OCI-M1 (cell line): ENCODE measurements at regions not wholly inside any gene's neighbourhood (a gene's known extent, or its start where the extent isn't known, plus 50 kb on each side); places are given as distances from the start of the nearest gene placed in this dataset.

Experiments used
- DNase-seq: peaks from one replicate; lab custom pipeline; 2025; lab: John Stamatoyannopoulos, UW

DNA sequence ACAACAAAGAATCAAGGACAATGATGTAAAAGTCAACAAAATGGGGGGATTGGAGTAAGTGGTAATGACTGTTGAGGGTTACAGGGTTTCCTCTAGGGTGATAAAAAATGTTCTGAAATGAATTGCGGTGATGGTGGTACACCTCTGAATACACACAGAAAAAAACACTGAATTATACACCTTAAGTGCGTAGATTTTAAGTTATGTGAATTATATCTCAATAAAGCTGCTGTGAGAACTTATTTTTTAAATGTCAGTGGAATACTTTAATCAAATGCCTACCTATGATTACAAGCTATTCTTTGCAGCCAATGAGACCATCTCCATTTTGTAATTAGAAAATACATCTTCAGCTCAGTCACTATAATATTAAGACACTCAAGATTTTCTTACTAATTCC lies 53.5 kb downstream of the ZNF608 start:
- no peak for DNase-seq

GRCh38 chr5:124692324-124692723 lies 54.1 kb downstream of the ZNF608 start:
- DNase-seq: no peak

DNA sequence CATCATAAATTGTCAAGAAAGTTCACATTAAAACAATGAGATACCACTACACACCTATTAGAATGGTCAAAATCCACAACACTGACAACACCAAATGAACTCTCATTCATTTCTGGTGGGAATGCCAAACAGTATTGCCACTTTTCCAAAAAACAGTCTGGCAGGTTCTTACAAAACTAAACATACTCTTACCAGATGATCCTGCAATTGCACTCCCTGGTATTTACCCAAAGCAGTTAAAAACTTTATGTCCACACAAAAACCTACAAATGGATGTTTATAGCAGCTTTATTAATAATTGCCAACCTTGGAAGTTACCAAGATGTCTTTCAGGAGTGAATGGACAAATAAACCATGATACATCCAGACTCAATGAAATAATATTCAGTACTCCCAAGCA lies 56.8 kb downstream of the ZNF608 start:
- no peak for DNase-seq

DNA sequence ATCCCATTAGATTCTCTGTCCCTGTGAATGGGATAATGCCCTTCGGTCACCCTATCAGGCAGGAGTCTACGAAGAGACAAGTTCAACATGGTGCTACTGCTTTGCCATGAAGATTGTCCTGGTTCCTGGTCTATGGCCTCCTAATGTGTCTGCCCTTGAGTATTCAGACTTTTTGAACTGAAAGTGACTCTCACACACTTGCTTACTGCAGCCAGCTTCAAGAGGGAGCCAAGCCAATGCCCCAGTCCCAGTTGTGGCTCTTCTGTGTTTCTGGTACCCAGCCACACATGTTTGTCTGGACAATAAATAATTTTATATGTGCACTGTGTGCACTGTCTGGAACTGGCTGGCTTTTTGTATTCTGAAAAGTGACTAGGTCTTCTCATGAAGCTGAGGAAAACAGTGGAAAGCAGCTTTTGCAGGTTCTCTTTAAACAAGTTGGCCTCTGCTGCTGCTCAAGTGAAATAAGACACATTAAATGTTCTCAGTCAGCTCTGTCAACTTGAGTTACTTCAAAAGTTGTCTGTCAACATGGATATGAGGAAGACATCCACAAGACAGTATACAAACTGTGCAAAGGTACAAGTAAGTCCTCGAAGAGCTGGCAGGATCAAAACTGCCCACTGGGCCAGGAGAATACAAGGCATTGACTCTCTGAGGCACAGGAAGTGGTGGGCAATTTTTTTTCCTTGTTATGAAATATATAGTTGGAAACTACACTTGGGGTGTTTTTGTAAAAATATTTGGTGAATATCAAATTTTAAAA lies 60.0 kb downstream of the ZNF608 start:
- DNase-seq: no peak

DNA sequence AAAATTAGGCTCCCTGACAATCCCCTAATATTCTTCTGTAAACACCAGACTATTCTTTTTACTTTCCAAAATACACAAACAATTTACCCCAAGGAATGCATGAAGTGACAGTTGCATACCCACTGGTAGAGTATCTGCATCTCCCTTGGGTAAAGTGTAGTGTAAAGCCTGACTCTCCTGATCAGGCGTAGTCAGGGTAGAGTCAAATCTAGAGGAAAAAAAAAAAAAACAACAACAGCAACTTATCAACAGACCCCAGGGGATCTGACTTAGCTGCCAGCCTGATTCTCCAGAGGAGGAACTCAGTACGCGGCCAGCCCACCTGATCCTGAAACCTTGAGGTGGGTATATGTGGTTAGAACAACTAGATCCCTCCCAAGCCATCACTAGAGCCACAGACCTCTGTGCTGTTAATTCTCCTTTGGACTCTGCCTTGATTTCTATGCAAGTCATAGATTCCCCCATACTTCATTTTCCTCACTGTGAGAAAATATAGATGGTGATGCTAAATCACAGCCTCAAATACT lies 61.0 kb downstream of the ZNF608 start:
- DNase-seq: no peak

- DNase-seq: no peak
Observed at GRCh38 chr5:124683917-124684555, 62.4 kb downstream of the ZNF608 start.

DNA sequence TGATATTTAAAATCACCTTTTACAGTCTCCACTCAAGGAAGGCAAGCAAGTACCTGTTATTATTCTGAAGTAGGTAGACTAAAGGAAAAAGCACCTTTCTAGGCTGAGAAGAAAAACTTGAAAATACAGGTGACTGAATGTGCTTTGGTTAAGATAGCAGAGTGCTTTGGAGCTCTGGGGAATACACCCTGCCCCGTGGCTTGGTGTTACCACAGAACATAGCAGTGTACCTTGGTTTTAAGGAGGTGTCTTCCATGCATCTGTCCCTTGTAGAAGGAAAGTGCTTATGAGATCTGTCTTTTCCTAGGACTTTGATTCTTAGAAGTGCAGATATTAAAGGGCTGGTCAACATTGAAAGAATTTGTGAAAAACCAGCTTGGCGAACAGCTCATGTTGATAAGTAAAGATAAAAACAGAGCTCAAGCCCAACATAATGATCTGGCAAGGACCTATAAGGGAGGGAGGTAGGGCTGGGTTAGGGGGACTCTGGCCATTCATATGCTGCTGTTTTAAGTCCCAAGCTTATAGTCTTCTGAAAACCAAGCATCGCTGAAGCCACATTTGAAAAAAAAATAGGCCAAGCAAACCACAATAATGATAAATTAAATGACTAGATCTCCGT lies 66.8 kb downstream of the ZNF608 start:
- DNase-seq: no peak

DNA sequence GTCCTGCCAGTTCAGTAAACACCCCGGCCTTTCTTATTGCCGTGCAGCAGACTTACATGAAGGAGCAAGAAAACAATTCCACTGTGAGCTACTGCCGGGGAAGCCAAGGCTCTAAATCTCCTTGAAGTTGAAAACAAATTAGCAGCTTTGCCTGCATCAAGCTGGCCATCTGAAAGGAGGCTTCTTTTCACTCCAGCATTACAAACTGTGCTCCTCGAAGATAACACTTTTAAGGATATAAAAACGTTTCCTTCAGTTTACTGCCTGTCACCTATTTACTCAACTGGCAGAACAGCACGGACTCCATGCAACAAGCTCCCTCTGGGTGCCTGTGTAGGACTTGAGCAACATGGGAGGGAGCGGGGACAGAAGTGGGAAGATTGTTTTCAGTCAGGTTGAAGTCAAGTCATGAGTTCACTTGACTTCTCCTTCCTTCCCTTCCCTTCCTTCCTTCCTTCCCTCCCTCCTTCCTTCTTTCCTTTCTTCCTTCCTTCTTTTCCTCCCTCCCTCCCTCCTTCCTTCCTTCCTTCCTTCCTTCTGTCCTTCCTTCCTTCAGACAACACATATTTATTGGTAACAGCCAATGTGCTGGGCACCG lies 67.4 kb downstream of the ZNF608 start:
- no peak for DNase-seq

GRCh38 chr5:124678468-124678867 lies 68.0 kb downstream of the ZNF608 start:
- no peak for DNase-seq

DNA sequence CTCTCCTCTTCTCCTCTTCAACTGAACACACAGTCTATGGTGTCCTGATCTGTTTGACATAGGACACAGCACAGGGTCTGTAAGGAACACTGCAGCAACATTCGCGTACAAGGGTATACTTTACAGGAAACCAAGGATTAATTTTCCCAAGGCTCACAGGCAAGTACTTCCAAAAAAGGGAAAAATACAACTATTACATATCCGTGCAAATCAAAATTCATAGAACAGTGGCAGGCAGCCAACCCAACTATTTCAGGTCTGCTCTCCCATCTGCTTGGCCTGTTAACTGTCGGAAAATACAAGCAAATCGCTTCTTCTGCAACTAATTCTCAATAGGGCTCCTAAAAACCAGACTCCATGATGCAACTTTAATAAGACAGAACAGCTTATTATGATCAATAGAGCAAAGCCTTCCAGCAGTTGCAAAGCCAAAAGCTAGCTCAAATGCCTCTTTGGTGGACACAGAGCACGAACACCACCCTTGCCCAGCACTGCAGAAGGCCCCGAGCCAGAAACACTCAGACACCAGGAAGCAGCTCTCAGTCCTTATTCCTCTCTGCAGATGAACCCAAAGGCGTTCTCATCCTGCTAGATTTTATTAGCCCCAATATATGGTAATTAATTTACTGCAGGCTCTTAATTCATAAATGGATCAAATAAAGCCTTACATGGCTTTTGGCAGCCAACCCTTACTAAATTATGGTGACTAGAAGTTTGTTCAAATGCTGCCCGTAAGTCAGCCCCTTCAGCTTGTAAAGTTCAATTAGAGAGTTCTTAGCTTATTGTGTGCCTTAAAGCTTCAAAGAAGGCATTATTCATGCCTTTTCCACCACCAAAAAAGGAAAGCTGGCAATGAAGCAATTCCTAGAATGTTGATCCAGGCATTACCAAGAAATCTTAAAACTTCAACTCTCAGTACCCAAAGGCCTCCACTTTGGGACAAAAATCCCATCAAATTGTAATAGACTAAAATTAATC lies 68.8 kb downstream of the ZNF608 start:
- DNase-seq: no peak

GRCh38 chr5:124675931-124676846 lies 70.2 kb downstream of the ZNF608 start:
- no peak for DNase-seq

DNA sequence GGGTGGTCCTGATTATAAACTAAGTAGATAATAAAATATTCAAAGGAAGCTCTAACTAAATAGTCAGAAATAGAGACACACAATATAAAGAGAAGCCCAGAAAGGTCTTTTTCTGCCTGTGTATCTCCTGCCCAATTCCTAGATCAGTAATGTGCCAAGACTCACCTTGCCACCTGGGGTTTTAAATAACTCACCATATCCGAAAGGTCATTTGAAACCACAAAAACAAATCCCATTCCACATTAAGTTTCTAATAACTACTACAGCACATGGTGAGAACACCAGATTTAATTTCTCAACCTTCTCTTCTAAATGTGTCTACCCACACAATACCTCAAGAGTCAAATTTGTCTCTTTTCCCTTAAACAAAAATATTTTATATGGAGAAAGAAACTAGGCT lies 75.2 kb downstream of the ZNF608 start:
- DNase-seq: no peak

DNA sequence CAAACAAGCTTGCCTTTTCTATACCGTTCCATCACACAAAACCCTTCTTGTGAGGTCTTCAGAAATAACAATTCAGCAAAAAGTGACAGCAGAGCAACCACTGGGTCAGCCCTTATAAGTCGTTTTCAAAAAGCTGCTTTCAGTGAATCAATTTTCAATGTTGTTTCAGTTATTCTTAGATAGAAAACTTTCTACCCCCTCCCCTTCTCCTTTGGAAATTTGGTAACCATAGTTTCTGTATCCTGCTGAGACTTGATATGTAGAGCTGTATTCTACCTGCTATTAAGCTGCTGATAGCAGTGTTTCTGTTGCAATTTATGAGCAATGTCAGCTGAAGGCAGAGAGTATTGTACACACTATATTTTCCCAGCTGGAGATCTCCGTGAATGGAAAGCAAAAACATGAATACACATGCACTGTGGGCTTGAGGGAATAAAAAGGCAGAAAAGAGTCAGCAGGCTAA lies 75.7 kb downstream of the ZNF608 start:
- DNase-seq: no peak

- no peak for DNase-seq
Observed at GRCh38 chr5:124669956-124670721, 76.3 kb downstream of the ZNF608 start.

DNA sequence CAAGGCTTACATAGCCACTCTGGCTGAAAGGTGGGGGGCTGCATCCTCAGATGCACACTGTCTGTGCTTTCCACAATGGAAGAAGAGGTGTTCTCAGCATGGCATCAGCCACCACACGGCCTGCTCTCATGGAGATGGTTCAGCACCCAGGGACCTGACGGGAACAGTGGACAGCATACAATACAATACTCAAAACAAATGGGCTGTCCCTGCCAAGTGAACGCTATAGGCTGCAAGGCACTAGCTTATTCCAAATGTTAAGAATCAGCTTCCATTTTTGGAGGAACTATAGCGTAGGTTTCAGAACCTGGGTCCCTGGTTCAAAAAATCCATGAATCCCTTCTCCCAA lies 77.2 kb downstream of the ZNF608 start:
- DNase-seq: no peak

GRCh38 chr5:124668353-124669299 lies 77.8 kb downstream of the ZNF608 start:
- DNase-seq: no peak

- DNase-seq: no peak
Observed at GRCh38 chr5:124665625-124666024, 80.8 kb downstream of the ZNF608 start.

DNA sequence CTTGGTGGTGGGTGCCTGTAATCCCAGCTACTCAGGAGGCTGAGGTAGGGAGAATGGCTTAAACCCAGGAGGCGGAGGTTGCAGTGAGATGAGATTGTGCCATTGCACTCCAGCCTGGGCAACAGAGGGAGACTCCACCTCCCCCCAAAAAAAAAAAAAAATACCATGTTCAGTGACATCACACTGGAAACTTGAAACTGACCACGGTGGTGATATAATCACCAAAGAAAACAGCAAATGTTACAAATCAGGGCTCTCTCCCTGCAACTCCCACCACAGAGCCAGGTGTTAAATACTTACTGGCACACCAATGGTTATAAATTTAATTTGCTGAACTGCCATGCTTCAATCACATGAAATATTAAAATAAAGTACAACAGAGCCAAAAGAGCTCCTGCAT lies 81.4 kb downstream of the ZNF608 start:
- no peak for DNase-seq
